ENCODE measurements at regions not wholly inside any gene's neighbourhood (a gene's known extent, or its start where the extent isn't known, plus 50 kb on each side); places are given as distances from the start of the nearest gene placed in this dataset.
"Not testable (repeated sequence)": the region's sequence is repeated elsewhere in the genome, so short reads cannot be mapped to it uniquely, and the experiment has no call there.

GRCh38 chr20:4435671-4436455, 186.8 kb upstream of the ADRA1D start:
- DNase-seq (ENCODE audit: low read depth in 2 of 2), result no peak

- DNase-seq (ENCODE audit: low read depth in 2 of 2), result peak; percentile 87 to 89
Observed at GRCh38 chr20:4435225-4435624, 186.1 kb upstream of the ADRA1D start.

DNA sequence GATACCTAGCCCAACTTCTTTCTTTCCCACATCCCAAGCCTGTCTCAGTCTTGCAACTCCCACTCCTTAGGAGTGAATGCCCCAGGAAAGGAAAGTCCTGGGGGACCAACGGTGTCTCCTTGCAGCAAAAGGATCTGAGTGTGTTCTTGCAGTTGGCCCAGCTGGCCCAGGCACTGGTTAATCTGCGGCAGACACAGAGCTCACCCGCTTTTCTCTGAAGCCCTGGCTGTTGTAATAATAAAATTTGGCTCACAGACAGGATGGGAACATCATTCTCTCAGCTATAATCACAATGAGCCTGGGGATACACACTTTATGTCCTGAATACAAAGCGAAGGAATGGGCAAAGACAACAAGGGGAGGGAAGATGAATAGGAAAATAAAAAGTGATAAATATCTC, 185.6 kb upstream of the ADRA1D start:
- peak; percentile 24 to 34 for DNase-seq (ENCODE audit: low read depth in 2 of 2)

DNA sequence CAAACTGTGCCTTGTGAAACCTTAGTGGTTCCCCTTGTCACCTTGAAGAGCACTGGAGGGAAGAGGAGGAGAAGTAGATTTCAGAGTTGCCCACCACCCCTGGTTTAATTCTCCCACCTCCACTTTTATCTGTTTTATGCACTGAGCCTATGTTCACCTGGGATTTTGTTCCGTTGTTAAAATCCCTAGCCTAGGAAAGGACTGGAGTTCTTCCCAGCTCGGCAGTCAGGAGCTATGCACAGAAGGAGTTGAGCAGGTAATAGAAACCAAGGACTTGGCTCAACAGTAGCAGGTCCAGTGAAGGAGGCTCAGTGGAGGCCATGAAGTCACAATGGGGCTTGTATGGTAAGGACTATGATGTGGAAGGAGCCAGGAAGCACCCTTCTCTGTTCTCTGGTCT, 182.4 kb upstream of the ADRA1D start:
- DNase-seq (ENCODE audit: low read depth in 2 of 2), result no peak

- DNase-seq (ENCODE audit: low read depth in 2 of 2), result not testable (repeated sequence)
Observed at GRCh38 chr20:4430826-4431225, 181.7 kb upstream of the ADRA1D start.

DNA sequence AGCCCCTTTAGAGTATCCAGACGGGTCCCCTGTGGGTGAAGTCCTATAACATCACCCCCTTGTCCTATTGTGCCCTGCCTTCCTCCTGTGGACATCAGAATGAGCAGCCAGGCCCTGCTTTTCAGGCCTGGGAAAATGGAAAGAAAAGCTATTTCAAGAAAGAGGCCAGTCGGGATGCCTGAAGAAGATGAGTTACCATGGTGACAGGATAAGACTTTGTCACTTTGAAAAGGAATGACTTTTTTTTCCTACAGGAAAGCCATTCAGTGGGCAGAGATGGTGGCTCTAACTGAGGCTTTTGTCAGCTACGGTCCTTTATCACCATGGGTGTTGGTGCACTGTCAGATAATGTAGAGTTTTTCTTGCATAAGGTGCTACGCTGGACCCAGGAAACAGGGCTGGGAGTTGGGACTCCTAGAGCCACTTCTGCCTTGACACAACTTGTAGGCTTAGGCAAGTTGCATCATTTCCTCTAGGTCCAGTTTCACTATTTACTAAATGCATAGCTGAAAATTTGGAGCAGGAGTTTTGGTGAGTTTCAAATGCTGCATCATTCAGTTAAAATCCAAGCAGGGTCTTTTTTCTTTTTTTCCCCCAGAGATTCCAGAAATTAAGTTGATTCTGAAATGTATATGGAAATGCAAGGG, 179.0 kb upstream of the ADRA1D start:
- DNase-seq (ENCODE audit: low read depth in 2 of 2), result no peak

DNA sequence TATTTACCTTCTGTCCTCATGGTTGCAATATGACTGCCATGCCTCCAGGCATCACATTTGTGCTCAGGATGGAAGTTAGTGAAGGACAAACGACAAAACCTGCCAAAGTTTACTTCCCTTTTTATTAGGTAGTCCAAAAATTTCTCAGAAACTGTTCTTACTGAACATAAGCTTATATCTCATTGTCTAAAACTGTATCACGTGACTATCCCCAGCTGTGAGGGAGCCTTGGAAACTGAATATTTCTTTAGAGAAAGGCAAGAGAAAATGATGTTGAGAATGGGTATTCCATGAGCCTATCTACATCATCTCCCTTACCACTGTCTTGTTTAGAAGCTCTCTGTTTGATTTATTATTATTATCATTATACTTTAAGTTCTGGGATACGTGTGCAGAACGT, 169.1 kb upstream of the ADRA1D start:
- DNase-seq (ENCODE audit: low read depth in 2 of 2), result no peak

- no peak for DNase-seq (ENCODE audit: low read depth in 2 of 2)
Observed at GRCh38 chr20:4415281-4415680, 166.2 kb upstream of the ADRA1D start.

DNA sequence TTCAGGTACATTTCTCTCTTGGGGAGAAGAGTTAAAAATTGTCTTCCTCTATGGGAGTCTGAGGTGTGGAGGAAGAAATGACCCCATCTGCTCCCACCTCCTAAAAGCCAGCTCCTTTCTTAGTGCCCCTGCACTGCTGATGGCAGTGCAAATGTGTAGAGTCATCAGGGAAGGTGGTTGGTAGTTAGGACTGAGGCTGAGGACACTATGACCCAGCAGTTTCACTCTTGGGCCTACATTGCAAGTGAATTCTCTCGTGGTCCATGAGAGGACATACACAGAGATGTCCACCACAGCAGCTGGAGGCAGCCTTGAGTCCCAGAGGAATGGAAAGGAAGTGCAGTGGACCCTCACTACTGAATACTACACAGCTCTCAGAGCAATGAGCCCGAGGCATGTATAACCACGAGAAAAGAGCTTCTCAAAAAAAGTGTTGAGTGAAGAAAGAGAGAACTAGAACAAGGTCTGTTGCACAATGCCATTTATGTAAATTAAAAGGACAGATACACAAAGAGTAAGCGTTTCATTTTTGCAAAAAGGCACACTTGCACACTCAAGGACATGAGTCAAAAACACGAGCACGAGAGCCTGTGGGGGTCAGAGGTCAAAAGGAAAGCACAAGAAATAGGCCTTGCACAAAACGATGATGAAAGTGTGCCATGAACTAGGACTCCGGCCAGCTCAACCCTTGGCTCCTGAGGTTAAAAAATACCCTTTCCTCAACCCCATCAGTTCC, 164.4 kb upstream of the ADRA1D start:
- DNase-seq (ENCODE audit: low read depth in 2 of 2), result no peak

GRCh38 chr20:4412216-4412615, 163.1 kb upstream of the ADRA1D start:
- no peak for DNase-seq (ENCODE audit: low read depth in 2 of 2)

- no peak for DNase-seq (ENCODE audit: low read depth in 2 of 2)
Observed at GRCh38 chr20:4411744-4412143, 162.7 kb upstream of the ADRA1D start.

DNA sequence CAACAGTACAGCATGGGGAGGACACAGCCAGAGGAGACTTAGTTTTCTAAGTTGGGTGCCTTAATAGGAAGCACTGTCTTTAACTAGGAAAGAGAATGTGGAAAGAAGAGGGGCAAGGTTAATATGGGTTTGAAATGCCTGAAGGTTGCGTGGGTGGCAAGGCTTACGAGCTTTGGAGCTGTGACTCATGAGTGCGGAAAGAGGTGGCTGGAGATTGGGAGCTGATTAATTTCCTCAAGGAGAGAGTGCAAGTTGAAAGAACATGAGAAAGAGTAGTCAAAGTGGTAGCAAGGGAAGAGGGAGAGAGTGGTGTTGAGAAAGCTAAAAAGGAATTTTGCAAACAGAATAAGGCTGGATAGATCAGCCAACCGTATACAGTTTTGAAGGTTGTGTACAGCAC, 157.5 kb upstream of the ADRA1D start:
- peak; percentile 23 to 24 for DNase-seq (ENCODE audit: low read depth in 2 of 2)

- no peak for DNase-seq (ENCODE audit: low read depth in 2 of 2)
Observed at GRCh38 chr20:4401601-4402000, 152.5 kb upstream of the ADRA1D start.

DNA sequence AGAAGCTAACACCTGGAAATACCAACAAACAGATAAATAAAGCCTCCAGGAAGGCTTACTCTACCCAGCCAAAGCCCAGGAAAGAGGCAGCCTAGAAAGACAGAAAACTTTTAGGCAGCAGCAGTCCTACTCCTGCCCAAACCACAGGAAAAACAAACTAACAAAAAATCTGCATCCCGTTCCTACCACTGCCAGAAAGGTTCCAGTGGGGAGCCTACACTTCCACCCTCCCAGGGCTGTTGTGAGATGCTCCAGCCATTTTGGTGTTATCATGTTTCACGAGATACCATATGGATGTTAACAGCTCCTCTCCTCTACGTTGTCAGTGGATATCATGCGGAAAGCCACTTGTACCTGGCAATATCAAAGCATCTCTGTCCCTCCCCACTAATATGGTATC, 135.9 kb upstream of the ADRA1D start:
- DNase-seq (ENCODE audit: low read depth in 2 of 2), result no peak

GRCh38 chr20:4383961-4384360, 134.9 kb upstream of the ADRA1D start:
- DNase-seq (ENCODE audit: low read depth in 2 of 2), result no peak

GRCh38 chr20:4375881-4376280, 126.8 kb upstream of the ADRA1D start:
- DNase-seq (ENCODE audit: low read depth in 2 of 2), result peak; percentile 80 to 83

DNA sequence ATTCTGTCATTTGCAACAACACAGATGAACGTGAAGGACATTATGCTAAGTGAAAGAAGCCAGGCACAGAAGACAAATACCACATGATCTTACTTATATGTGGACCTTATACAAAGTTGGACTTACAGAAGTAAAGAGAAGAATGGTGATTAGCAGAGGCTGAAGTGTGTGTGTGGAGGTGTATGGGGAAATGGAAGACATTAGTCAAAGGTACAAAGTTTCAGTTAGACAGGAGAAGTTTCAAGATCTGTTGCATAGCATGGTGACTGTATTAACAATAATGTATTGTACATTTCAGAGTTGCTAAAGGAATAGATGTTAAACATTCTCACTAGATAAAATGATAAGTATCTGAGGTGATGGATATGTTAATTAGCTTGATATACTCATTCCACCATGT, 124.4 kb upstream of the ADRA1D start:
- no peak for DNase-seq (ENCODE audit: low read depth in 2 of 2)

GRCh38 chr20:4371623-4372251, 122.7 kb upstream of the ADRA1D start:
- DNase-seq (ENCODE audit: low read depth in 2 of 2), result no peak

GRCh38 chr20:4370851-4371250, 121.8 kb upstream of the ADRA1D start:
- DNase-seq (ENCODE audit: low read depth in 2 of 2), result no peak

DNA sequence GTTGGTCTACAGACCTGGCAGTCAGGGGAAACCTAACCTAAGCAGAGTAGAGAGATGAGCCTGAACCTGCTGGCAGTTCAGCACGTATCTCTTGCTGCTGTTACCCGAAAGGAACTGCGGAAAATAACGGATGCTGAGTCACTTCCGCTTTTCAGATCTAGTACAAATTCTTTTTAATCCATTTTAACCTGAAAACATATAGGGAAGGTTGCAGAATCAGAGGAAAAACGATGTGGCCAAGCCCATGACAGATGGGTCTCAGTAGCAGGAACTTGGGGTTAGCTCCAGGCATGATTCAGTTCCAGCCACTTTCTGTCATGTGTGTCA, 120.7 kb upstream of the ADRA1D start:
- no peak for DNase-seq (ENCODE audit: low read depth in 2 of 2)

- DNase-seq (ENCODE audit: low read depth in 2 of 2), result no peak
Observed at GRCh38 chr20:4369119-4369797, 120.2 kb upstream of the ADRA1D start.

DNA sequence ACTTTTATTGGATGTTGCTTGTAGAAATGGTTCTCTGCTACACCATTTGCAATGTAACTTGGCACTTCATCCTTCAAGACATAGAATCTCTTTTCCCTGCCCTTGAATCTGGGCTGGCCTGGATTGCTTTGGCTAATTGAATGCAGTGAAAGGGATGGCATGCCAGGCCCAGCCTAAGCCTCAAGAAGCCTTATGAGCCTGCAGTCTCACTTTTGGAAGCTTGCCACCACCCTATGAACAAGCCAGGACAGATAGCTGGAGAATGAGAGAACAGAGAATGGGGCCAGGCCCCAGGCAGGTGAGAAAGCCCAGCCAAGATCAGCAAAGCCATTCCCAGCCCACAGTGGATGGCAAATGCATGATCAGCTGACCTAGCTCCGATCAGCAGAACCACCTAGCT, 117.0 kb upstream of the ADRA1D start:
- DNase-seq (ENCODE audit: low read depth in 2 of 2), result no peak
